Fibroblast of lung (primary cell): ENCODE measurements at regions not wholly inside any gene's neighbourhood (a gene's known extent, or its start where the extent isn't known, plus 50 kb on each side); places are given as distances from the start of the nearest gene placed in this dataset.

ENCODE experiments used
- EZH2 ChIP-seq: IDR thresholded peaks from 2 replicates; pipeline ENCODE4 v1.5.1; 2012; ENCODE audit warnings: low read length, control low read depth, mild to moderate bottlenecking; ENCODE audit errors: missing control alignments
- TF ChIP-seq, protein P1 (sequence below), 2 donors: IDR thresholded peaks in 1 of 2; conservative IDR thresholded peaks in 1 of 2; 1 replicate in 1 of 2; 2 replicates in 1 of 2; pipeline ENCODE4 v1.5.1; 2011 to 2012; ENCODE audit warnings: low read length in 2 of 2, control low read depth in 1 of 2, inconsistent platforms in 1 of 2, low read depth in 1 of 2, mild to moderate bottlenecking in 1 of 2

DNA sequence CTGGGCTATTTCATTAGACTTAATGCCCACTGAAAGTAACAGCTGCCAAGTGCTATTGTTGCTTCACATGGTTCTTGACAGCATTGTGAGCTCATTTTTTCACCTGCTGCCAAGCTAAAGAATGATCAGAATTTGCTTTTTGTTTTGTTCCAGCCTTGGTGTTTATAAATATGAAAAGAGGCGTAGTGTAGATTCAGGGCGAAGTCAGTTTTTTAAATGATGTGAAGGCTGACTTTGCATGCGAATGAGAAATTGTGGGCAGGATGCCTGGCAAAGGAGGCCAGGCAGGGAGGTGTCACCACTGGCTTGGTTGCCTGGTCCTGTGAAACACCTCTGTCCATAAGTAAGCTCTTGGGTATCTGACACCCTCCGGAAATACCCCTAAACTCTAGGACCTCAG lies 93.3 kb upstream of the NAP1L1 start:
- TF ChIP-seq, protein P1, sequence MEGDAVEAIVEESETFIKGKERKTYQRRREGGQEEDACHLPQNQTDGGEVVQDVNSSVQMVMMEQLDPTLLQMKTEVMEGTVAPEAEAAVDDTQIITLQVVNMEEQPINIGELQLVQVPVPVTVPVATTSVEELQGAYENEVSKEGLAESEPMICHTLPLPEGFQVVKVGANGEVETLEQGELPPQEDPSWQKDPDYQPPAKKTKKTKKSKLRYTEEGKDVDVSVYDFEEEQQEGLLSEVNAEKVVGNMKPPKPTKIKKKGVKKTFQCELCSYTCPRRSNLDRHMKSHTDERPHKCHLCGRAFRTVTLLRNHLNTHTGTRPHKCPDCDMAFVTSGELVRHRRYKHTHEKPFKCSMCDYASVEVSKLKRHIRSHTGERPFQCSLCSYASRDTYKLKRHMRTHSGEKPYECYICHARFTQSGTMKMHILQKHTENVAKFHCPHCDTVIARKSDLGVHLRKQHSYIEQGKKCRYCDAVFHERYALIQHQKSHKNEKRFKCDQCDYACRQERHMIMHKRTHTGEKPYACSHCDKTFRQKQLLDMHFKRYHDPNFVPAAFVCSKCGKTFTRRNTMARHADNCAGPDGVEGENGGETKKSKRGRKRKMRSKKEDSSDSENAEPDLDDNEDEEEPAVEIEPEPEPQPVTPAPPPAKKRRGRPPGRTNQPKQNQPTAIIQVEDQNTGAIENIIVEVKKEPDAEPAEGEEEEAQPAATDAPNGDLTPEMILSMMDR (conservative IDR thresholded peaks at IDR 0.05 in 1 of 2, IDR thresholded peaks at IDR 0.05 in 1 of 2; ENCODE audit: low read depth in 1 of 2, low read length in 2 of 2), result no peak
- no peak for TF ChIP-seq EZH2
